ENCODE measurements at regions not wholly inside any gene's neighbourhood (a gene's known extent, or its start where the extent isn't known, plus 50 kb on each side); places are given as distances from the start of the nearest gene placed in this dataset.
"Not testable (repeated sequence)": the region's sequence is repeated elsewhere in the genome, so short reads cannot be mapped to it uniquely, and the experiment has no call there.

GRCh38 chr12:89873745-89874144 is 165.1 kb upstream of the ATP2B1 start:
- no peak for TF ChIP-seq CTCF (IDR thresholded peaks at IDR 0.05; ENCODE audit: insufficient read depth, low read length)
- peak; percentile 14 for DNase-seq (ENCODE audit: low read depth)
- no peak overlapping the region for H3K4me3 ChIP-seq (ENCODE audit: low read depth, low read length)

- TF ChIP-seq CTCF (IDR thresholded peaks at IDR 0.05; ENCODE audit: insufficient read depth, low read length): no peak
- H3K4me3 ChIP-seq (ENCODE audit: low read depth, low read length): no peak overlapping the region
- DNase-seq (ENCODE audit: low read depth): no peak
These were observed 164.4 kb upstream of the ATP2B1 start for GRCh38 chr12:89872922-89873630.

- TF ChIP-seq CTCF (IDR thresholded peaks at IDR 0.05; ENCODE audit: insufficient read depth, low read length): no peak
- H3K4me3 ChIP-seq (ENCODE audit: low read depth, low read length): no peak overlapping the region
These were observed 162.0 kb upstream of the ATP2B1 start for GRCh38 chr12:89870413-89871184.

GRCh38 chr12:89867611-89868010 is 159.0 kb upstream of the ATP2B1 start:
- not testable (repeated sequence) for DNase-seq (ENCODE audit: low read depth); H3K4me3 ChIP-seq (ENCODE audit: low read depth, low read length)

More at GRCh38 chr12:89870413-89871184, 162.0 kb upstream of the ATP2B1 start:
- DNase-seq (ENCODE audit: low read depth): no peak

- no peak overlapping the region for H3K4me3 ChIP-seq (ENCODE audit: low read depth, low read length)
- TF ChIP-seq CTCF (IDR thresholded peaks at IDR 0.05; ENCODE audit: insufficient read depth, low read length): no peak
- DNase-seq (ENCODE audit: low read depth): no peak
These were observed 155.8 kb upstream of the ATP2B1 start for GRCh38 chr12:89864411-89864810.

GRCh38 chr12:89863968-89864367 is 155.3 kb upstream of the ATP2B1 start:
- no peak for DNase-seq (ENCODE audit: low read depth)
- TF ChIP-seq CTCF (IDR thresholded peaks at IDR 0.05; ENCODE audit: insufficient read depth, low read length): no peak
- H3K4me3 ChIP-seq (ENCODE audit: low read depth, low read length): no peak overlapping the region

- no peak overlapping the region for H3K4me3 ChIP-seq (ENCODE audit: low read depth, low read length)
- no peak for TF ChIP-seq CTCF (IDR thresholded peaks at IDR 0.05; ENCODE audit: insufficient read depth, low read length)
- no peak for DNase-seq (ENCODE audit: low read depth)
These were observed 154.9 kb upstream of the ATP2B1 start for GRCh38 chr12:89863493-89863938.
